ENCODE measurements at regions not wholly inside any gene's neighbourhood (a gene's known extent, or its start where the extent isn't known, plus 50 kb on each side); places are given as distances from the start of the nearest gene placed in this dataset.
"Not testable (repeated sequence)": the region's sequence is repeated elsewhere in the genome, so short reads cannot be mapped to it uniquely, and the experiment has no call there.

- no peak for DNase-seq
Measured at GRCh38 chr11:36741515-36741914, 143.5 kb upstream of the RAG2 start.

GRCh38 chr11:36738292-36738861 lies 140.3 kb upstream of the RAG2 start:
- no peak for DNase-seq

DNA sequence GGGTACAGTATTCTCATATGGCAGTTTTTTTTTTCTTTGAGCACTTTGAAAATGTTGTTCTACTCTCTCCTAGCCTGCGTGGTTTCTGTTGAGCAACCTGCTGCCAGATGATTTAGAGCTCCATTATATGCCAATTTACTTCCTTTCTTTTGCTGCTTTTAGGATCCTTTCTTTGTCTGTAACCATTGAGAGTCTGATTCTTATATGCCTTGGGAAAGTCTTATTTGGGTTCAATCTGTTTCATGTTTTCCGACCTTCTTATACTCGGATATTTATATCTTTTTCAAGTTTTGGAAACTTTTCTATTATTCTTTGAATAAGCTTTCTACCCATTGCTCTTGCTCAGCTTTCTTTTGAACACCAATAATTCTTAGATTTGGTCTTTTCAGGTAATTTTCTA lies 138.1 kb upstream of the RAG2 start:
- no peak for DNase-seq

- DNase-seq, result not testable (repeated sequence)
Measured at GRCh38 chr11:36733721-36734120, 135.7 kb upstream of the RAG2 start.

- no peak for DNase-seq
Measured at GRCh38 chr11:36730761-36731160, 132.7 kb upstream of the RAG2 start.

GRCh38 chr11:36729825-36730224 lies 131.8 kb upstream of the RAG2 start:
- no peak for DNase-seq

DNA sequence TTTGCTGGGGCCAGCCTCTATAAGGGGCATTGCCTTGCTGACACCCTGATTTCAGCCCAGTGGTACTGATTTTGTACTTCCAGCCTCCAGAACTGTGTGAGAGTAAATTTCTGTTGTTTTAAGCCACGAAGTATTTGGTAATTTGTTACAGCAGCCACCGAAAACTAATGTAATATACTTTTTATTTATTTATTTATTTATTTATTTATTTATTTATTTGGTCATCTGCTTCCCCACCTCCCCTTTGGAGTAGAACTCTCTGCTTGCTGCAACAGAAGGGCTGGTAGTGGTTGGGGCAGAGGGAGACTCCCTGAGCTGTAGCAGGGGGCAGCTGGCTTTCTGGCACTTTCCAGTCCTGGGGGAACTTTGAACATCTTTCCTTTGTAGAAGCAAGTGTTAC lies 128.4 kb upstream of the RAG2 start:
- DNase-seq, result no peak

- no peak for DNase-seq
Measured at GRCh38 chr11:36724742-36725385, 126.8 kb upstream of the RAG2 start.

DNA sequence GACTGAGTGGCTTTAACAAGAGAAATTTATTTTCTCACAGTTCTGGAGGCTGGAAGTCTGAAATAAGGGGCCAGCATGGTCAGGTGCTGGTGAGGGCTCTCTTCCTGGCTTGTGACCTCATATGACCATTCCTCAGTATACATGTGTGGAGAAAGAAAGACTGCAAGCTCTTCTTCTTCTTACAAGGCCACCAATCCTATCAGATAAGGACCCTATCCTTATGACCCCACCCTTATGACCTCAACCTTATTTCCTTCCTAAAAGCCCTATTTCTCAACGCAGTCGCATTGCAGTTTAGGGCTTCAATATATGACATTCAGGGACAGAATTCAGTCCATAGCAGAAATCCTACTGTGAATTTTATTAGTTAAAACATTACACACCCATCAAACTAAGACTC lies 124.4 kb upstream of the RAG2 start:
- no peak for DNase-seq

- DNase-seq, result peak; percentile 30
Measured at GRCh38 chr11:36719358-36720107, 121.5 kb upstream of the RAG2 start.

GRCh38 chr11:36718451-36718850 lies 120.4 kb upstream of the RAG2 start:
- no peak for DNase-seq

DNA sequence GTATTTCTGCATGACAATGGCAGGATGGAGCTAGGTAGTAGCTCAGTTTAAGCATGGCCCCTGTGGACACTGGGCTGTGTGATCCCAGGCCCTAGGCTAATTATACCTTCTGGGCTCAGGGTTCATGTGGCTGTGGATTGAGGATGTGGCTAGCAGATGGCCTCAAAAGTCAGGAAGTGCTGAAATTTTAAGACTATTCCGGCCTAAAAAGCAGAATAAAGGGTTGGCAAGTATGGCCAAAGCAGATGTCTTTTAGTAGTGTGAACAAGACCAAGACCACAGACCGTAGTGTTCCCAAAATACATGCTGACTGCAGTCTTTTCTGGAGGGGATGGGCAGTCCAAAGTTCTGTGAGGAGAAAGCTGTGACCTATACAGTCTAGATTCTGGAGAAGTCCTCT lies 115.7 kb upstream of the RAG2 start:
- peak; percentile 27 for DNase-seq

DNA sequence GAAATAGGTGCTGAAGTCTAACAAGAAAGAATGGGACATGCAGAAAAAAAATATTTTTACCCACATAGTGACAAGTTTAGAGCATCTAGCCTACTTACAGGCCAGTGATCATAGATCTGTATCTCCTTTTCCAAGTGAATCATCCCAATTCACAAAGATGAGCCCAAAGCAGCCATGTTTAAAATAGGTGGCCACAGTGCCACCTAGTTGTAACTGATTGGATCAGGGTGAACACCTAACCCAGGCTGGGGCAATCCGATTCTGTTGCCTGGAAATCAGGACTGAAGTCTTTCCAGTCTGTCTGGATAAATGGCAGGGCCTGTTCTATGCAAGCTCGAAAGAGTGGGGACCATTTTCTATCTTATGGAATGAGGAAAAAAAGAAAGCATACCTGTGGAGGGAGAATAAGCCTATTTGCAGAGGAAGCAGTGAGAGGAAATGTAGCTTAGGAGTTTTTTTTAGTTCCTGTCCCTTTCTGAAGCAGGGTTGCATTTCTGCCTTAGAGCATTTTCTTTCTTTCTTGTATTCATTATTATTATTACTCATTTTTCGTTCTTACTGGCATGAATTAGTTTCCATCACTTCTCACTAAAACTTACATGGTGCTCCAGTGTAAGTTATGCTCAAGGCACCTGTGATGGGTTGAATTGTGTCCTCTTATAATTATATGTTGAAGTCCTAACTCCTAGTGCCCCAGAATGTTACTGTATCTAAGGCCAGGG lies 113.2 kb upstream of the RAG2 start:
- no peak for DNase-seq
